ENCODE measurements at regions not wholly inside any gene's neighbourhood (a gene's known extent, or its start where the extent isn't known, plus 50 kb on each side); places are given as distances from the start of the nearest gene placed in this dataset.

DNA sequence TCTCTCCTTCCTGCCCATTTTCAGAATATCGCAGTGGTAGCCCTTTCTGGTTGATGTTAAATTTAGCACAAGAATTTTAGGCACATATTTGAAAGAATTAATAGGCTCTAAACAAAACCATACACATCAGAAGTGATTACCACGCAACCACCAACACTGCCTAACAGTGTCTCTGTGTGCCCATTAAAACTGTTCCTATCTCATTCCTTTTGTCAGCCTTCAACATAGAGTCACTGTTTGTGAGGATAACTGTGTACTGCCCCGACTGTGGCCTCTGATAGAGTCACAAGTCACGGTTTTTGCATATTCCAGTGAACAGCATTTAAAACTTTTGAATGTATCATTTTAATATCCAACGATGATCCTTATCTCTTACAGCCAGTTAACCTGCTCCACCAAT, 116.8 kb upstream of the TNFAIP3 start:
- no peaks in the 10 kb centered on the region for H3K27me3 ChIP-seq (ENCODE audit: insufficient read depth in 3 of 3, low read length in 2 of 3)
- H3K4me3 ChIP-seq = peak overlapping the region; percentile 44
- ATAC-seq (no peak), DNase-seq (no peak)
- intact Hi-C loops (cut with DNase I) = loop anchor here in 1 of 2 donors (2.0 kb wide), 1 partner anchor 41 kb away; no protein-coding TSS in a partner anchor
- no peak for TF ChIP-seq CTCF (IDR thresholded peaks at IDR 0.05)
- WGBS, 3 donors = 71 to 72% (median 71%) methylated on average over 5 of the region's 5 CpGs
- H3K9me3 ChIP-seq = no peaks in the 10 kb centered on the region
- H3K4me1 ChIP-seq = peaks cover 23% of the 10 kb centered on the region
- H3K36me3 ChIP-seq (ENCODE audit: insufficient read depth in 1 of 2, low read depth in 1 of 2) = no peaks in the 10 kb centered on the region
- H3K27ac ChIP-seq = no peak overlapping the region

DNA sequence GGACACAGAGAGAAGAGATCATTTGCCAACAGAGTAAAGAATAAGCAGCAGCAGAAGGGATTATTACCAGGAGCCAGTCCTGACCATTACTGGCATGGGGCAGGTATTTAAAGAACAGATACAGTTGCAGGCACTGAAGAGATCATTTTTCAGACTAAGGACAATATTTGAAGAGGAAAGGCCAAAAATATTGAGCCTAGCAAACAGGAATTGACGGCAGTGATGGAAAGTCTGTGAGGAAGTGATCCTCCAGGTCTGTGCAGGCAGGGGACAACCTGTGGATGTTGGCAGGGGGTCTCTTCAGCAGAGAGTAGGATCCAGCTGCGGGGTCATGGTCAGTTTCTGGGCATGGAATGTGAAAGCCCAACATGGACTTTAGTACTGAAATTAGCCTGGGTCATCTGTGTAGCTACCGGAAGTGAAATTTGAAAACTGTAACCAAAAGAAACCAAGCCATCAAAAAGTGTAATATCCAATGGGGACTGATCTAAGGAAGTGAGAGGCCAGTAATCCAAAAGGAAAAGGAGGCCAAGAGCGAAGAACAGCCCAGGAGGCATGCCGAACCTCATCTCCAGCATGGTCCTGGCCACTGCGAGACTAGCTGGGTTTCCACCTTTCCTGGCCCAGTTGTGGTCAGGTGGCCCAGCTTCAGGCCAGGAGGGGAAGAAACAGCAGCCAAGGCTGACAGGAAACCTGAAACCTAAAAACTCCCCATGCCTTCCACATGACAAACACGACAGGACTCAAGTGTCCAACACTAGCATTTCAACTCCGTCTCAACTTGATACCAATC, 115.1 kb upstream of the TNFAIP3 start:
- no peaks in the 10 kb centered on the region for H3K36me3 ChIP-seq (ENCODE audit: insufficient read depth in 1 of 2, low read depth in 1 of 2)
- DNase-seq = peak in 1 of 2 donors; percentile 57
- WGBS, 3 donors = 33 to 45% (median 36%) methylated on average over 8 of the region's 8 CpGs
- H3K4me3 ChIP-seq = no peak overlapping the region
- H3K9me3 ChIP-seq = no peaks in the 10 kb centered on the region
- no peak for TF ChIP-seq CTCF (IDR thresholded peaks at IDR 0.05)
- peak overlapping the region; percentile 56 for H3K27ac ChIP-seq
- intact Hi-C loops (cut with DNase I) = loop anchor here in 1 of 2 donors (2.0 kb wide), 1 partner anchor 43 kb away; no protein-coding TSS in a partner anchor
- ATAC-seq = peak; percentile 78 to 97 (median 94)
- H3K4me1 ChIP-seq = peaks cover 23% of the 10 kb centered on the region
- no peaks in the 10 kb centered on the region for H3K27me3 ChIP-seq (ENCODE audit: insufficient read depth in 3 of 3, low read length in 2 of 3)

DNA sequence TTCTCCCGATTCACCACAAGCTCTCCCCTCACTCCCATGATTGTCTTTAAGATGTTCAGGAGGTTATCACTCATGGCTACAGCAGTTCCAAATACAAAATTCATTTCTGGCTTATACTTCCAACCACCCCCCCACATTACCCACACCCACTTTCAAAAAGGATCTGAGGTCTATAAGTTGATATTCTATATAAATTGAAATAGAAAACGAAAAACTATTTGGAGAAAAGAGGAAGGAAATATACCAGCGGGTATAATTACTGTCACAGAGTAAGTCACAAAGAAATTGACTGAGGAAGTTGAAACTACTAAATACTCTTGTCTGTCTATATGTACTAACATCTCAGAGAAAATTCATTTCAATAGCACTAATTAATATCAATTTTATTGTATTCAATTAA, 112.7 kb upstream of the TNFAIP3 start:
- intact Hi-C loops (cut with DNase I) = no loop called here
- H3K4me3 ChIP-seq = no peak overlapping the region
- no peaks in the 10 kb centered on the region for H3K9me3 ChIP-seq
- peaks cover 17% of the 10 kb centered on the region for H3K4me1 ChIP-seq
- no peak for TF ChIP-seq CTCF (IDR thresholded peaks at IDR 0.05)
- no peaks in the 10 kb centered on the region for H3K36me3 ChIP-seq (ENCODE audit: insufficient read depth in 1 of 2, low read depth in 1 of 2)
- no peak overlapping the region for H3K27ac ChIP-seq
- ATAC-seq = no peak
- 81 to 84% (median 84%) methylated on average over 3 of the region's 3 CpGs for WGBS, 3 donors
- DNase-seq = no peak
- H3K27me3 ChIP-seq (ENCODE audit: insufficient read depth in 3 of 3, low read length in 2 of 3) = no peaks in the 10 kb centered on the region

GRCh38 chr6:137754866-137755265, 112.2 kb upstream of the TNFAIP3 start:
- no peak overlapping the region for H3K4me3 ChIP-seq
- ATAC-seq (no peak), DNase-seq (no peak)
- intact Hi-C loops (cut with DNase I) = no loop called here
- H3K9me3 ChIP-seq = no peaks in the 10 kb centered on the region
- no peak for TF ChIP-seq CTCF (IDR thresholded peaks at IDR 0.05)
- H3K36me3 ChIP-seq (ENCODE audit: insufficient read depth in 1 of 2, low read depth in 1 of 2) = no peaks in the 10 kb centered on the region
- H3K4me1 ChIP-seq = peaks cover 13% of the 10 kb centered on the region
- H3K27me3 ChIP-seq (ENCODE audit: insufficient read depth in 3 of 3, low read length in 2 of 3) = no peaks in the 10 kb centered on the region
- no peak overlapping the region for H3K27ac ChIP-seq

DNA sequence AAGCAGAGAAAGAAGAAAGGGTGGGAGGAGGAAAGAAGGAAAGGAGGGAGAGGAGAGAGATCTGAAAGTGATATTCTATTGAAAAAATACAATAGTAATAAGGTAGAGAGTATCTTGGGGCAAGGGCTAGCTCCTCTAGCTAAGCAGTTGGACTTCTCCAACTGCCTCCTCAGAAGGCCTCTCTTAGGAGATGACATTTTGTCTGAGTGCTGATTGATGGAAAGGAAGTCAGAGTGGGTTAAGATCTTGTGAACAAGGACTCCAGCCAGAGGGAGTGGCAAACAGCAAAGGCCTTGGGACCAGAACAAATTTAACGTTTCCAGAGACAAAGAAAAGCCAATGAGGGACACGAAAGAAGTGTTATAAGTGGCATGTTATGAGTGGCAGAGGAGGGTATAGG, 111.8 kb upstream of the TNFAIP3 start:
- no peak overlapping the region for H3K27ac ChIP-seq
- no peak for DNase-seq
- H3K9me3 ChIP-seq = no peaks in the 10 kb centered on the region
- peaks cover 13% of the 10 kb centered on the region for H3K4me1 ChIP-seq
- ATAC-seq = no peak
- intact Hi-C loops (cut with DNase I) = no loop called here
- WGBS, 3 donors = 53 to 80% (median 59%) methylated on average over 2 of the region's 2 CpGs
- H3K36me3 ChIP-seq (ENCODE audit: insufficient read depth in 1 of 2, low read depth in 1 of 2) = no peaks in the 10 kb centered on the region
- no peaks in the 10 kb centered on the region for H3K27me3 ChIP-seq (ENCODE audit: insufficient read depth in 3 of 3, low read length in 2 of 3)
- H3K4me3 ChIP-seq = no peak overlapping the region
- TF ChIP-seq CTCF (IDR thresholded peaks at IDR 0.05) = no peak

Data from psoas muscle (tissue), 7 donors.